Ovary (tissue), 3 donors: ENCODE measurements at regions not wholly inside any gene's neighbourhood (a gene's known extent, or its start where the extent isn't known, plus 50 kb on each side); places are given as distances from the start of the nearest gene placed in this dataset.

ENCODE experiments used
- POLR2A ChIP-seq: fragments of 450-650 bp; IDR thresholded peaks from one replicate; pipeline ENCODE4 v1.6.1; 2017; ENCODE audit warnings: antibody characterized with exemption, mild to moderate bottlenecking, moderate library complexity
- TF ChIP-seq, protein P1 (sequence below), 3 donors: fragments of 450-650 bp in 2 of 3; fragments of 200-600 bp in 1 of 3; IDR thresholded peaks; one replicate each; pipeline versions ENCODE4 v1.5.1 to v1.8.0; 2016 to 2022; ENCODE audit warnings: antibody characterized with exemption in 3 of 3, mild to moderate bottlenecking in 1 of 3
- donor health status: DM: no; HTN: no; CAD: no.

DNA sequence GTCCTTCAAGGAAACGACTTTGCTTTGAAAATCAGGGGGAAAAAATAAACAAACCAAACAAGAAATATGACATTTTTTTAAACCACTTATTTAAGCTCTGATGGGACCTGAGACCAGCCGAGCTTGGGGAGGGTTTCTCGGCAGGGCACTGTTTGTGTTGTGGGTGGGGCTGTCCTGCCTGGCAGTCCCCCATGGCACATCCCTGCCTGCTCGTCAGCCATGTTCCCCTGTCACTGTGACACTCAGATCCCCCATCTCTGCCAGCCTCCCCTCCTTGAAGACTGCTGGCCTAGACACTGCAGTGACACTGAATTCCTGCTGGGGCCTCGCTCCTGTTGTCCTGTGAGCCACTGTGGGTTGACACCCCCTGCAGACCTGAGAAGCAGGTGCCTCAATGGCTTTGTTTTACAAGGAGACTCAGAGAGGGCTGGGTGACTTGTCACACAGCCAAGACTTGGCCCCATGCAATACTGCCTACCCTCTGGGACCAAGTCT is 95.1 kb upstream of the PTPN1 start:
- TF ChIP-seq, protein P1, sequence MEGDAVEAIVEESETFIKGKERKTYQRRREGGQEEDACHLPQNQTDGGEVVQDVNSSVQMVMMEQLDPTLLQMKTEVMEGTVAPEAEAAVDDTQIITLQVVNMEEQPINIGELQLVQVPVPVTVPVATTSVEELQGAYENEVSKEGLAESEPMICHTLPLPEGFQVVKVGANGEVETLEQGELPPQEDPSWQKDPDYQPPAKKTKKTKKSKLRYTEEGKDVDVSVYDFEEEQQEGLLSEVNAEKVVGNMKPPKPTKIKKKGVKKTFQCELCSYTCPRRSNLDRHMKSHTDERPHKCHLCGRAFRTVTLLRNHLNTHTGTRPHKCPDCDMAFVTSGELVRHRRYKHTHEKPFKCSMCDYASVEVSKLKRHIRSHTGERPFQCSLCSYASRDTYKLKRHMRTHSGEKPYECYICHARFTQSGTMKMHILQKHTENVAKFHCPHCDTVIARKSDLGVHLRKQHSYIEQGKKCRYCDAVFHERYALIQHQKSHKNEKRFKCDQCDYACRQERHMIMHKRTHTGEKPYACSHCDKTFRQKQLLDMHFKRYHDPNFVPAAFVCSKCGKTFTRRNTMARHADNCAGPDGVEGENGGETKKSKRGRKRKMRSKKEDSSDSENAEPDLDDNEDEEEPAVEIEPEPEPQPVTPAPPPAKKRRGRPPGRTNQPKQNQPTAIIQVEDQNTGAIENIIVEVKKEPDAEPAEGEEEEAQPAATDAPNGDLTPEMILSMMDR (IDR thresholded peaks at IDR 0.05), result no peak
- no peak for TF ChIP-seq POLR2A
